Mesenchymal stem cell (in vitro differentiated cells and primary cell): ENCODE measurements at regions not wholly inside any gene's neighbourhood (a gene's known extent, or its start where the extent isn't known, plus 50 kb on each side); places are given as distances from the start of the nearest gene placed in this dataset.

Source experiments
- DNase-seq: peaks from one replicate; pipeline ENCODE4 v3.0.0-alpha.2; 2013
- H2AFZ ChIP-seq: one replicate; pipeline ENCODE4 v1.6.1; 2013; ENCODE audit warnings: low read depth, mild to moderate bottlenecking, control low read depth, inconsistent platforms, low read length, moderate library complexity
- H2AK5ac ChIP-seq: 2 replicates; pipeline ENCODE4 v1.6.1; 2013; ENCODE audit warnings: low read length, moderate library complexity, mild to moderate bottlenecking, inconsistent platforms; ENCODE audit not compliant: severe bottlenecking
- H2BK120ac ChIP-seq: one replicate; pipeline ENCODE4 v1.6.1; 2013; ENCODE audit warnings: low read depth, mild to moderate bottlenecking, inconsistent platforms, low read length, moderate library complexity
- H2BK12ac ChIP-seq, 2 experiments: one replicate each; pipeline ENCODE4 v1.6.1; 2013; ENCODE audit warnings: inconsistent platforms in 2 of 2, low read length in 2 of 2, mild to moderate bottlenecking in 2 of 2, moderate library complexity in 2 of 2, control low read depth in 1 of 2
- H2BK15ac ChIP-seq: one replicate; pipeline ENCODE4 v1.6.1; 2013; ENCODE audit warnings: mild to moderate bottlenecking, low read depth, inconsistent platforms; ENCODE audit not compliant: poor library complexity, severe bottlenecking
- H2BK5ac ChIP-seq: 2 replicates; pipeline ENCODE4 v1.6.1; 2013; ENCODE audit warnings: low read depth, mild to moderate bottlenecking, low read length, control low read depth, inconsistent platforms; ENCODE audit not compliant: poor library complexity, severe bottlenecking
- H3K14ac ChIP-seq, 2 experiments: one replicate each; pipeline ENCODE4 v1.6.1; 2013; ENCODE audit warnings: inconsistent platforms in 2 of 2, low read length in 2 of 2, control low read depth in 1 of 2, mild to moderate bottlenecking in 1 of 2, moderate library complexity in 1 of 2
- H3K18ac ChIP-seq, 2 experiments: one replicate each; pipeline ENCODE4 v1.6.1; 2013; ENCODE audit warnings: inconsistent platforms in 2 of 2, low read length in 2 of 2, control low read depth in 1 of 2, low read depth in 1 of 2, mild to moderate bottlenecking in 1 of 2
- H3K23ac ChIP-seq, 2 experiments: one replicate each; pipeline ENCODE4 v1.6.1; 2013; ENCODE audit warnings: inconsistent platforms in 2 of 2, low read length in 2 of 2, mild to moderate bottlenecking in 2 of 2, moderate library complexity in 2 of 2, control low read depth in 1 of 2
- H3K27ac ChIP-seq: 2 replicates; pipeline ENCODE4 v1.5.1; 2013; ENCODE audit warnings: mild to moderate bottlenecking, moderate library complexity, low read length, control low read depth, inconsistent platforms; ENCODE audit not compliant: poor library complexity, severe bottlenecking
- H3K27me3 ChIP-seq, 2 experiments: 2 replicates each; pipeline versions ENCODE4 v1.6.1 to v1.7.0; 2013; ENCODE audit warnings: low read length in 2 of 2, mild to moderate bottlenecking in 2 of 2, moderate library complexity in 2 of 2, control low read depth in 1 of 2, inconsistent platforms in 1 of 2; ENCODE audit not compliant: control insufficient read depth in 1 of 2, insufficient read depth in 1 of 2
- H3K36me3 ChIP-seq, 2 experiments: 2 replicates each; pipeline versions ENCODE4 v1.6.1 to v1.7.0; 2013; ENCODE audit warnings: low read length in 2 of 2, control low read depth in 1 of 2, inconsistent platforms in 1 of 2, low read depth in 1 of 2, mild to moderate bottlenecking in 1 of 2; ENCODE audit not compliant: insufficient read depth in 2 of 2, control insufficient read depth in 1 of 2
- H3K4ac ChIP-seq, 2 experiments: one replicate each; pipeline ENCODE4 v1.6.1; 2013; ENCODE audit warnings: inconsistent platforms in 2 of 2, low read length in 2 of 2, mild to moderate bottlenecking in 2 of 2, moderate library complexity in 2 of 2, control low read depth in 1 of 2, low read depth in 1 of 2
- H3K4me1 ChIP-seq: 2 replicates; pipeline ENCODE4 v1.6.1; 2013; ENCODE audit warnings: low read depth, low read length, control low read depth; ENCODE audit not compliant: control insufficient read depth, insufficient read depth
- H3K4me2 ChIP-seq: 2 replicates; pipeline ENCODE4 v1.6.1; 2013; ENCODE audit warnings: low read length, mild to moderate bottlenecking, inconsistent platforms; ENCODE audit not compliant: poor library complexity, severe bottlenecking
- H3K4me3 ChIP-seq, 2 experiments: 2 replicates each; pipeline versions ENCODE4 v1.5.1 to v1.7.0; 2013; ENCODE audit warnings: low read length in 2 of 2, mild to moderate bottlenecking in 2 of 2, control low read depth in 1 of 2, low read depth in 1 of 2; ENCODE audit not compliant: insufficient read depth in 1 of 2
- H3K79me1 ChIP-seq: replicated peaks from 2 replicates; pipeline ENCODE4 v1.6.1; 2013; ENCODE audit warnings: mild to moderate bottlenecking, control low read depth, low read length, inconsistent platforms; ENCODE audit not compliant: poor library complexity, severe bottlenecking
- H3K9ac ChIP-seq: 2 replicates; pipeline ENCODE4 v1.7.0; 2013; ENCODE audit warnings: mild to moderate bottlenecking, low read length, moderate library complexity
- H3K9me3 ChIP-seq: 2 replicates; pipeline ENCODE4 v1.7.0; 2013; ENCODE audit warnings: mild to moderate bottlenecking, low read length; ENCODE audit not compliant: control insufficient read depth
- H4K8ac ChIP-seq: one replicate; pipeline ENCODE4 v1.6.1; 2013; ENCODE audit warnings: inconsistent platforms, mild to moderate bottlenecking, low read length, moderate library complexity
- H4K91ac ChIP-seq: one replicate; pipeline ENCODE4 v1.6.1; 2013; ENCODE audit warnings: mild to moderate bottlenecking, low read length, inconsistent platforms
- WGBS: methylation state at CpG from one replicate; pipeline ENCODE4 v1.1.7; 2013; ENCODE audit warnings: mixed read lengths; 5-methylcytosine and 5-hydroxymethylcytosine counted together

- DNase-seq: no peak
- Histone ChIP-seq H3K27me3 (no peaks in the 10 kb centered on the region), H2BK120ac (no peak overlapping the region), H3K79me1 (no peaks in the 10 kb centered on the region), H3K4me1 (no peaks in the 10 kb centered on the region), H3K23ac (no peak overlapping the region), H2BK15ac (no peak overlapping the region), H2AK5ac (no peak overlapping the region), H2BK12ac (no peak overlapping the region), H3K4me3 (no peak overlapping the region), H3K14ac (no peak overlapping the region), H4K8ac (no peak overlapping the region), H4K91ac (no peak overlapping the region), H3K18ac (no peak overlapping the region), H3K4ac (no peak overlapping the region), H2BK5ac (no peak overlapping the region), H3K36me3 (no peaks in the 10 kb centered on the region), H3K9ac (no peak overlapping the region), H3K4me2 (no peak overlapping the region), H3K9me3 (no peaks in the 10 kb centered on the region), H3K27ac (no peak overlapping the region), H2AFZ (no peak overlapping the region)
- WGBS: 36% methylated on average over 1 of the region's 2 CpGs
Measured at GRCh38 chr13:86729206-86729605, 930.0 kb upstream of the SLITRK6 start.

- Histone ChIP-seq H2BK5ac (no peak overlapping the region), H2BK12ac (no peak overlapping the region), H3K4me1 (no peaks in the 10 kb centered on the region), H3K9ac (no peak overlapping the region), H3K36me3 (no peaks in the 10 kb centered on the region), H3K79me1 (no peaks in the 10 kb centered on the region), H2AFZ (no peak overlapping the region), H3K14ac (no peak overlapping the region), H2BK120ac (no peak overlapping the region), H3K4me2 (no peak overlapping the region), H3K9me3 (peaks cover 13% of the 10 kb centered on the region), H3K18ac (no peak overlapping the region), H3K23ac (no peak overlapping the region), H4K91ac (no peak overlapping the region), H3K27me3 (no peaks in the 10 kb centered on the region), H2BK15ac (no peak overlapping the region), H3K4me3 (no peak overlapping the region), H3K27ac (no peak overlapping the region), H3K4ac (no peak overlapping the region), H2AK5ac (no peak overlapping the region), H4K8ac (no peak overlapping the region)
- DNase-seq: no peak
- WGBS: 92% methylated on average over 1 of the region's 1 CpG
Measured at GRCh38 chr13:86731987-86732386, 932.8 kb upstream of the SLITRK6 start.

- Histone ChIP-seq H2BK120ac (no peak overlapping the region), H3K18ac (no peak overlapping the region), H3K9me3 (peaks cover 13% of the 10 kb centered on the region), H2BK15ac (no peak overlapping the region), H3K4ac (no peak overlapping the region), H3K14ac (no peak overlapping the region), H2BK12ac (no peak overlapping the region), H3K4me2 (no peak overlapping the region), H3K36me3 (no peaks in the 10 kb centered on the region), H3K27me3 (no peaks in the 10 kb centered on the region), H3K27ac (no peak overlapping the region), H4K91ac (no peak overlapping the region), H2BK5ac (no peak overlapping the region), H3K4me1 (no peaks in the 10 kb centered on the region), H3K9ac (no peak overlapping the region), H2AK5ac (no peak overlapping the region), H3K4me3 (no peak overlapping the region), H2AFZ (no peak overlapping the region), H4K8ac (no peak overlapping the region), H3K79me1 (no peaks in the 10 kb centered on the region), H3K23ac (no peak overlapping the region)
- DNase-seq: no peak
- 73% methylated on average over 1 of the region's 1 CpG for WGBS
Measured at GRCh38 chr13:86737334-86737932, 933.7 kb upstream of the SLITRK5 start.

GRCh38 chr13:86741762-86742285, 929.3 kb upstream of the SLITRK5 start:
- Histone ChIP-seq H4K91ac (no peak overlapping the region), H3K9ac (no peak overlapping the region), H3K27ac (no peak overlapping the region), H2BK15ac (no peak overlapping the region), H3K27me3 (no peaks in the 10 kb centered on the region), H2BK120ac (no peak overlapping the region), H4K8ac (no peak overlapping the region), H2BK12ac (no peak overlapping the region), H3K9me3 (peaks cover 2% of the 10 kb centered on the region), H3K18ac (no peak overlapping the region), H3K4ac (no peak overlapping the region), H3K4me1 (no peaks in the 10 kb centered on the region), H3K14ac (no peak overlapping the region), H3K23ac (no peak overlapping the region), H3K4me3 (no peak overlapping the region), H2BK5ac (no peak overlapping the region), H2AK5ac (no peak overlapping the region), H3K4me2 (no peak overlapping the region), H3K36me3 (no peaks in the 10 kb centered on the region), H2AFZ (no peak overlapping the region), H3K79me1 (no peaks in the 10 kb centered on the region)
- DNase-seq: peak; percentile 4
- 75% methylated on average over 1 of the region's 2 CpGs for WGBS
